WI38 (cell line): ENCODE measurements at regions not wholly inside any gene's neighbourhood (a gene's known extent, or its start where the extent isn't known, plus 50 kb on each side); places are given as distances from the start of the nearest gene placed in this dataset.
"Not testable (repeated sequence)": the region's sequence is repeated elsewhere in the genome, so short reads cannot be mapped to it uniquely, and the experiment has no call there.

Source experiments
- H3K4me3 ChIP-seq: 2 replicates; pipeline ENCODE4 v1.5.1; 2011; ENCODE audit warnings: low read depth, mild to moderate bottlenecking, control low read depth, low read length
- TF ChIP-seq, protein P1 (sequence below): IDR thresholded peaks from 2 replicates; pipeline ENCODE4 v1.5.1; 2012; ENCODE audit warnings: low read depth, mild to moderate bottlenecking, control low read depth, low read length

DNA sequence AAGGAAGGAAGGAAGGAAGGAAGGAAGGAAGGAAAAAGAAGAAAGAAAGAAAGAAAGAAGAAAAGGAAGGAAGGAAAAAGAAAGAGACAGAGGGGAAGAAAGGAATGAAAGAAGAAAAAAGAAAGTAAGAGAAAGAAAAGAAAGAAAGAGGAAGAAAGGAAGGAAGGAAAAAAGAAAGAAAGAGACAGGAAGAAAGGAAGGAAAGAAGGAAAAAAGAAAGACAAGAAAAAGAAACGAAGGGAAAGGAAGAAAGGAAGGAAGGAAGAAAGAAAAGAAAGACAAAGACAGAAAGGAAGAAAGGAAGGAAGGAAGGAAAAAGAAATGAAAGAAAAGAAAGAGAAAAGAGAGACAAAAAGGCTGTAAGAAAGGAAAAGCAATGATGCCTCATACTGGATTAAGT, 101.1 kb upstream of the PPP2R3B start:
- TF ChIP-seq, protein P1, sequence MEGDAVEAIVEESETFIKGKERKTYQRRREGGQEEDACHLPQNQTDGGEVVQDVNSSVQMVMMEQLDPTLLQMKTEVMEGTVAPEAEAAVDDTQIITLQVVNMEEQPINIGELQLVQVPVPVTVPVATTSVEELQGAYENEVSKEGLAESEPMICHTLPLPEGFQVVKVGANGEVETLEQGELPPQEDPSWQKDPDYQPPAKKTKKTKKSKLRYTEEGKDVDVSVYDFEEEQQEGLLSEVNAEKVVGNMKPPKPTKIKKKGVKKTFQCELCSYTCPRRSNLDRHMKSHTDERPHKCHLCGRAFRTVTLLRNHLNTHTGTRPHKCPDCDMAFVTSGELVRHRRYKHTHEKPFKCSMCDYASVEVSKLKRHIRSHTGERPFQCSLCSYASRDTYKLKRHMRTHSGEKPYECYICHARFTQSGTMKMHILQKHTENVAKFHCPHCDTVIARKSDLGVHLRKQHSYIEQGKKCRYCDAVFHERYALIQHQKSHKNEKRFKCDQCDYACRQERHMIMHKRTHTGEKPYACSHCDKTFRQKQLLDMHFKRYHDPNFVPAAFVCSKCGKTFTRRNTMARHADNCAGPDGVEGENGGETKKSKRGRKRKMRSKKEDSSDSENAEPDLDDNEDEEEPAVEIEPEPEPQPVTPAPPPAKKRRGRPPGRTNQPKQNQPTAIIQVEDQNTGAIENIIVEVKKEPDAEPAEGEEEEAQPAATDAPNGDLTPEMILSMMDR, result no peak
- H3K4me3 ChIP-seq, result no peak overlapping the region

DNA sequence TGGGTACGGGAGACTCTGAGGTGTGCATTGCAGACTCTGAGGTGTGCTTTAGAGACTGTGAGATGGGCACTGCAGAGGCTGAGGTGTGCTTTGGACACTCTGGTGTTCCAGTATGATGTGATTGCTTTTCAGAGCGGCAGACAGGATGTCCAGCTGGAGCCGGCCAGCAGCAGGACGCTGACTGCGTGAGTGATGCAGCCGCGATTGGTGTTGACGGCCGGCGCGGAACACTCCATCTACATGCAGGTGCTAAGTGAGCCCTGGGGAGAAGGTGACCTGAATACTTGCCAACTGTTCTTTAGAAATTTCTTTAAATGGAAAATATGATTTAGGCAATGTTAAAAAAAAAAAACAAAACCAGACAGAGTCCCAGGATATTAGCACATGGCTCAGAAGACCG, 103.1 kb upstream of the PPP2R3B start:
- TF ChIP-seq, protein P1, result no peak

DNA sequence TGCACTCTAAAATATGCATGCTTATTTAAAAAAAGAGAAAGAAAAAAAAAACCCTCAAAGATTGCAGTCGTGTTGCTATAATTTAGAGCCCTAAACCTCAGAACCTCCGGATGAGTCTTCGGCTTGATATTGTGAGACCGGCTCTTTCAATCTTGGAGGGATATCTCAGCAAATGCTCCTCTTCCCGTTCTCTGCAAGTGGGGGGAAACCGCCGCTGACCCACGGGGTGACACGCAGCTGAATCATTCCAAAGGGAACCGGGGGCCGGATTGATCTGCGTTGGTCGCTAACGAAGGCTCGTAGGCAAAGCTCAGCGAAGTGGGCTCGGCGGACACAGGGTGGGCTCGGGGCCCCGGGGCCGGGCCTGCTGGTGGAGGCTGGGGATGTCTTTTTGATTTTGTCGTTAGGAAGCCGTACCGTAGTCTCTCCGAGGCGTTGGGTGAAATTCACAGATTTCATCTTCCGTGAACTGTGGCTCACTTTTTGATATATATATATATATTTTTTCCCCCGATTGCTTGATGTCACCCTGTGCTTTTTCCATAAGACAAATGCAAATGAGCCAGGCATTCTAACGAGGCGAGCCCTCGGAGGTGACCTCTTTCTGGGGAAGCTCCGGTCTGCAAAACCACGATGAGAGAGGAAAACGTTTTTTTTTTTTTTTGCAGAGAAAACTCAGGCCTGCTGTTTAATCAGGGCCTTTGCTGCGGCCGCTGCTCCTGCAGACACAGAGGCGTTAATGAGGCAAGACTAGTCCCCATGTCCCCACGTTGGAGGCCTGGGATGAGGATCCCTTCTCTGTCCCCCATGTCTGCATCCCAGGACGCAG, 110.7 kb upstream of the PPP2R3B start:
- H3K4me3 ChIP-seq, result no peak overlapping the region
- TF ChIP-seq, protein P1, result no peak

More for the DNA sequence above, 103.1 kb upstream of the PPP2R3B start:
- H3K4me3 ChIP-seq, result no peak overlapping the region

DNA sequence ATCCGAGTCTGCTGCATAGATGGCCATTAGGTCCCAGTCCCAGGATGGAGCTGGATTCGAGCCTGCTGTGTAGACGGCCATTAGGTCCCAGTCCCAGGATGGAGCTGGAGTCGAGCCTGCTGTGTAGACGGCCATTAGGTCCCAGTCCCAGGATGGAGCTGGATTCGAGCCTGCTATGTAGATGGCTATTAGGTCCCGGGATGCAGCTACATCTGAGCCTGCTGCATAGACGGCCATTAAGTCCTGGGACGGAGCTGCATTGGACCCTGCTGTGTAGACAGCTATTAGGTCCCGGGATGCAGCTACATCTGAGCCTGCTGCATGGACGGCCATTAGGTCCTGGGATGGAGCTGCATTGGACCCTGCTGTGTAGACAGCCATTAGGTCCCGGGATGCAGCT, 112.2 kb upstream of the PPP2R3B start:
- not testable (repeated sequence) for H3K4me3 ChIP-seq

DNA sequence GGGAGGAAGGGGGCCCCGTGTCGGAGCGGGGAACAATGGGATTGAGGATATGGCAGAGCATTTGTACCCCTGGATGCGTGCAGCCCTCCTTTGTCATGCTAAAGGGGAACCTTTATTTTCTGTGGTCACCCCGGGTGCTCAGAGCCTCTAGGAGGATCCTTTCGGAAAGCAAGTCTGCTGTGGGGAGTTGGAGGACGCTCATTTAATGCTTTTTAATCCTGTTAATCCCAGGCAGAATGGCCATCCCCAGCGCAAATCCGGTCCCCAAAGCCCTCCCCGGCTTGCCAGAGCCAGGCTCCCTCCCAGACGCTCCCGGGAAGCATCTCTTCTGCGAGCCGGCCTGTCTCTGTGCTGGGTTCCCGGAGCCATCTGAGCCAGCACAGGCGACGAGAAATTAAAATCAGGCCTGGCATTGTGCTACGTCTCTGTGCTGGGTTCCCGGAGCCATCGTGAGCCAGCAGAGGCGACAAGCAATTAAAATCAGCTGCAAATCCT, 113.2 kb upstream of the PPP2R3B start:
- H3K4me3 ChIP-seq, result no peak overlapping the region
- TF ChIP-seq, protein P1, result no peak

DNA sequence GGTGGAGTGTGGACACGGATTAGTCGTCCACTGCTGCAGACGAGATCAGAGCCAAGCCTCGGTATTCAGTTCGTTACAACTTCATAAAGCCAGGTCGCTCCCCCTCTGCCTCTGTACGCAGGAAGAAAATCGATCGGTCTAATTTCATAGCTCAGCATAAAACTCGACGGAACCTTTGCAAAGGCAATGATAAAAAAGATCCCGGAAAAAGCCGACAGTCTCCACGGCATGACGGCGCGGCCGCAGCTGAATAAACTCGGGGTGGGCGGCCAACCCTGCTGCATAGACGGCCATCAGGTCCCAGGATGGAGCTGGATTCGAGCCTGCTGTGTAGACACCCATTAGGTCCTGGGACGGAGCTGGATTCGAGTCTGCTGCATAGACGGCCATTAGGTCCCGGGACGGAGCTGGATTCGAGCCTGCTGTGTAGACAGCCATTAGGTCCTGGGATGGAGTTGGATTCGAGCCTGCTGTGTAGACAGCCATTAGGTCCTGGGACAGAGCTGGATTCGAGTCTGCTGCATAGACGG, 113.8 kb upstream of the PPP2R3B start:
- TF ChIP-seq, protein P1, result no peak
- H3K4me3 ChIP-seq, result no peak overlapping the region

DNA sequence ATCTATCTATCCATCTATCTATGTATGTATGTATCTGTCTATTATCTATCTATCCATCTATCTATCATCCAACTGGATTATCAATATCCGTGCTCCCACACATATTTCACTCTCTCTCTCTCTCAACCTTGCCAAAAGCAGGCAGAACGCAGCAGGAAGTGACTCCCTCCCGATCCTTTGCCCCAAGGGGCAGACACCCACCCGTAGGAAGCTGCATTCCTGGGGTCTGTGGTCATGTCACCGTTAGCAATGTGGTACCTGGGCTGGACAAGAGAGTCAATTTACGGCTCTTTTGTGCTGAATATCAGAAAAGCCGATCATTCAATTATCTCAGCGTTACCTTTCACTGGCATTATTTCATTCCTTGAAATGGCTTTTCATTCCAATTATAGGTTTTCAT, 119.6 kb upstream of the PPP2R3B start:
- TF ChIP-seq, protein P1, result no peak

More for the DNA sequence above, 119.6 kb upstream of the PPP2R3B start:
- H3K4me3 ChIP-seq, result no peak overlapping the region
